CD4-positive, alpha-beta T cell treated with Interleukin-10 for 1 hour (primary cell): ENCODE measurements at regions not wholly inside any gene's neighbourhood (a gene's known extent, or its start where the extent isn't known, plus 50 kb on each side); places are given as distances from the start of the nearest gene placed in this dataset.

Source experiments
- DNase-seq: peaks from one replicate; pipeline ENCODE4 v3.0.0-alpha.2; 2020

GRCh38 chr15:47395076-47395475, 322.2 kb upstream of the SEMA6D start:
- DNase-seq, result no peak

GRCh38 chr15:47397655-47398054, 319.6 kb upstream of the SEMA6D start:
- DNase-seq, result no peak

DNA sequence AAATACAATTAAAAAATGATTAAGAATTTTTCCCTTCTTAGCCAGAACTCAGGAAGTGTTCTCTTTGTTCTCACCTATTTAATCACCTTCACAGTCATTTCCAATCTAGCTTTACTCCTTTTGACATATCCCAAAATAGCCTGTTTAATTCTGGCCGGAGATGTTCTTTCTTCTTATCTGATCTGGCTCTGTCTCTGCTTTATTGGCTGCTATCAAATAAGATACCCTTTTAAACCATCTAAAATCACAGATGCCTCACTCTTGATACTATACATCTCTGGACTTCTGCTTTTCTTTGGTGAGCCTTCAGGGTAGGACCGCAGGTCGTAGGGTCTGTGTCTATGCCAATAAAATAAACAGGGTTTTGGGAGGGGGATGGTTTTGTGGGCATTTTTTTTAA, 319.2 kb upstream of the SEMA6D start:
- DNase-seq, result no peak

DNA sequence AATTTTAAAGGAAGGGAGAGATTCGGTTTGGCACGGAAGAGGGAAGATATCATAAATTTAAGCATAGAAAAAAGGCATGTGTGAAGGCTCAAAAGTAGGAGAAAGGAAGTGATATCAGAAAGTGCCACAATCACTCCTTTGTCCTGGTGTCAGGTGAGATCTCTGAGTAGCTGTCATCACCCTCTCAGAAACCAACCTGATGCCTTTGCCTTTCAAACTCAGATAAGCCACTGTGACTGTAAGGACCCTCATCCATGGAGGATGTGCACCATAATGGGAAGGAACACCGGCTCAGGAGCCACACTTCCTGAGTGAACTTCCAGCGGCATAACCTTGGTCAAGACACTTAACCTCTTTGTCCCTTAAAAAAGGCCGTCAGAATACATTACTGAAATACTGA, 318.7 kb upstream of the SEMA6D start:
- no peak for DNase-seq

DNA sequence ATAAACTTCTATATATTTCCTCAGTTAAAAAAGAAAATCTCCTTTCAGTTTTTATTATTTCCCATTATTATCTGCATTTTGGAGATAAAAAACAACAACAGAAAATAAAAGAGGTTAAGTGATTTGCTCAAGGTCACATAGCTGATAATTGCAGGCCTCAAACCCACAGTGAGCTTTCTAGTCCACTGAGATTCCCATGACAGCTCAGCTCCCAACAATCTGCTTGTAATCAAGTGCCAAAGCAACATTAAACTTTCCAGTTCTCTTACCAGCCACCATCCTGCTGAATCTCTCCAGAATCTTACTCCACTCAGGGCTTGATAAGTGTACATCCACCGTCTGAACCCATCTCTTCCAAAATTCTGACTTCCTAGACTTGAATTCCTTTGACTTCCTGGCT, 318.2 kb upstream of the SEMA6D start:
- DNase-seq, result no peak

GRCh38 chr15:47400603-47401002, 316.7 kb upstream of the SEMA6D start:
- DNase-seq, result no peak

DNA sequence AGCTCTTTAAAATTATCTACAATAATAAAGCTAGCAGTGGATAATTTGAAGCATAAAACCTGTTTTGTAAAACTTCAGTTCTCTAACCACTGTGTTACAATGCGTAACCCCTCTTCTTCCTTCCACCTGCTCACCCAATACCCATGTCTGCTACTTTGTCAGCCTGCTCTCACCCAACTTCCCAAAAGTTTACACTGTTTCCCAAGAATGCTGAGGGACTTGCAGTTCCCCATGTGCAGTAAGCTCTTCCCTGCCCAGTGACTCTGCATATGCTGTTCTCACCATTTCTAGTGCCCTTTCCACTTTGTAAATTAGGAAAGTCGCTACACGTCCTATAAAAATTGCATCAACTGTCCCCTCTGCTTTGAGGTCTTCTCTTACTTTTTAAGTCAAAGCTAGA, 315.9 kb upstream of the SEMA6D start:
- DNase-seq, result no peak

DNA sequence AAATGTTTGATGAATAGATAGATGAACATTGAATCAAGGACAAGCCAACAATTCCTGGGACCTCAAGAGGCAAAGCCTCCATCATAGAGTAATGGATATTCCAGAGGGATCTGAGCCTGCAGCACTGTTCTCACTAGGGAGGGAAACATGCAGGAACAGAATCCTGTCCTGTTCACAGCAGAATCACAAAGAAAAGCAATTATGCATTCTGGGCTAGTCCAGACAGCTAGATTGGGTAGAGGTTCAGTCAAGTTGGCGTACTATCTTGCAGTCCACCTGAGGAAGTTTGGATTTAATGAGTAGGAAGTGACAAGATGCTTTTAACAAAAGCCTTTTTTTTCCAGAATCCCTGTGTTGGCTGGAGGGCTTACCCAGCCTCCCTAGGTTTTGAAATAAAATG, 314.5 kb upstream of the SEMA6D start:
- no peak for DNase-seq

- no peak for DNase-seq
Observed at GRCh38 chr15:47404877-47405276, 312.4 kb upstream of the SEMA6D start.

DNA sequence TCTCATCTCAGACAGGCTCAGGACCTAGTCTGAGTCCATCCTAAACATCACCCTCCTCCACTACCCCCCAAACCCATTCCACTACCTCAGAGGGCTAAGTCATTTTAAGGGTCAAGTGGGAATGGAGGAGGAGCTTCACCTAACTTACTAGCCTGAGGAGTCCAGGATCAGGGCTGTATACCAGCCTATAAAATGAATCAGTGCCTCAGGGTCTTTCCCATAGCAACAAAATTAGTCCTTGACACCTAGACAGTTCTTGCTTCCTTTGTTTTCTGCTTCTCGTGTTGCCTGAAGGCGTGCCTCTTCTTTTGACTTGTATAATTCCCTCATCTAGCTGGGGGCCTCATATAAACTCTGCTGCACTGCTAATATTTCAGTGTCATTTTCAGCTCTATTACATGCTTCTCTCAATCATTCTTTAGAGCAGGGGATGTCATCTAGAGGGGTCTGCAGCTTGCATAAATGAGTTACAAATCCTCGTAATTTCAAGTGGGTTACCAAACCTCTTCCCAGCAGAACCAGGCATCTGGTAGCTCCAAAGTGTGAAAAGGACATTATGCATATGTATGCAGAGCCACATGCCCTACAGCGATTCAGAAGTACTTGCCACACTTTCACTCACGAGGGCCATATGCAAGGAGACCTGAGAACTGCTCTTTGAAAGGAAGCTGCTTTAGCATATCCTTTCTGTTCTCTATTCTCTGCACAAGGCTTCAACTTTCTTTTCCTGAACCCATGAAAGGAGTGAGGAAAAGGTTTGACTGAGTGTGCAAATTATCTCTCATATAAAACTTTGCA, 311.7 kb upstream of the SEMA6D start:
- DNase-seq, result no peak

- DNase-seq, result no peak
Observed at GRCh38 chr15:47407692-47408091, 309.6 kb upstream of the SEMA6D start.

DNA sequence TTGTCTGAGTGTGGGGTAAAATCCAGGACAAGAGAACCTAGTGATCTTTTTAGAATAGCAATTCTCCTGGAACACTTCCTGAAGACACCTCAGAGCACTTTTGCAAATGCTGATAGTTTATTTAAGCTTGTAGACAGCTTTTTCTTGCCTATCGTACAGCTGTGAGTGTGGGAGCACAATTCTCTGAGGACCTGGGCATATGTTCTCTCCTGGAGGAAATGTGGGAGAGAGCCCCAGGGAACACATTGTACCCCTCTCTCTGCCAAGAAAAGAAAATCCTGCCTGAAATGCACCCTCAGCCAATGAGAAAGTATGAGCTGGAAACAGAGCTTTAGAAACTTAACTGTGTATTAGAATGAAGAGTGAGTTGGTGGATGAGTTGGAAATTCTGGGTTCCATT, 308.3 kb upstream of the SEMA6D start:
- no peak for DNase-seq

DNA sequence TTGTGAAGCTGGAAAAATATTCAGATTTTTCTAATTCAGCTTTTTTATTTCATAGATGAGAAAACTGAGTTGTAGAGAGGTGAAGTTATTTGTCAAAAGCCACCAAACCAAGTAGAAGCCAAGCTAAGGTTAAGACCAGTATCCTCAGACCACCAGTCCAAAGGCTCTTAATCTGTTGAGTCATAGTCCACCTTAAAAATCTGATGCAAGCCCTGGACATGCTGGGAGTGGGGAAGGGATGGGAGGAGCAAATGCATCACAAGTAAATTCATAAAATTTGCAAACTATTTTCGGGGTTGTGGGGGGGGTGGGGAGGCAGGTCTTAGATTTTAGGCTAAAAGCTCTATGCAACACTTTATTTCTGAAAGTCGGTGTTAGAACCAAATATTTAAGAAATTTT, 307.7 kb upstream of the SEMA6D start:
- DNase-seq, result no peak

GRCh38 chr15:47410247-47410646, 307.1 kb upstream of the SEMA6D start:
- no peak for DNase-seq

DNA sequence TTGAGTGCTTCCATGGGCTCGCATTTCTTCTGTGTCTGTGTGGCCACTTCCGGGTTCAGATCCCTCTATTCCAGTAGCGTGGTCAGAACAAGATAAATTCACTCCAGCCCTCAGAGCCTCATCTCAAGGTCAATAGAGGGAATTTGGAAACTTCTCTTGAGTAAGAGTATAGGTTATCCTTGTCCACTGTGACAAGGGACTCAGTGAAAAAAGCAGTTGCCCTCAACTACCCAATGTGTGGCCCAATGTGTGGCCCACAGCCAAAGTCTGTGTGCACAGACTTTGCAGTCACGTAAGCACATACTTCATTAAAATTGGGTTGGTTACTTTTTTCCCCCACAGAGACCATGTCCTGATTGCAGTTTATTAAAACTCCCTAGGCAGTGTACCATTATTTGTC, 305.6 kb upstream of the SEMA6D start:
- no peak for DNase-seq

DNA sequence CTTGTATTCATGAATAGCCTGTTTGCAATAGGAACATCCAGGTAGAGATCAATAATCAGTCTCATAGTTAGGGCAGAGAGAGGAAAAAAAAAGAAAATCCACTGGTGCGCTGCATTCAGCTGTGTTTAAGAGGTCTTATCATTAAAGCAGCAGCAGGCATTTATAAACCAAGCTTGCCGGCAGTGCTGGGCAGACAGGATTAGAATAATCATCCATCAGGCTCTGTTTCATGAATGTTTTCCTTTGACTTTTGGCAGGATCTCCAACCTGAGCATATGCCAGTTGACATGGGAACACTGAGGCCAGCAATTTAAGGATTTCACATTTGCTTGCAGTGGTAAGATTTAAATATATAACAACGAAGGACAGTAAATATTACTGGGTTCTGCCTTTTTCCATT, 305.2 kb upstream of the SEMA6D start:
- no peak for DNase-seq

- no peak for DNase-seq
Observed at GRCh38 chr15:47412802-47413201, 304.5 kb upstream of the SEMA6D start.

DNA sequence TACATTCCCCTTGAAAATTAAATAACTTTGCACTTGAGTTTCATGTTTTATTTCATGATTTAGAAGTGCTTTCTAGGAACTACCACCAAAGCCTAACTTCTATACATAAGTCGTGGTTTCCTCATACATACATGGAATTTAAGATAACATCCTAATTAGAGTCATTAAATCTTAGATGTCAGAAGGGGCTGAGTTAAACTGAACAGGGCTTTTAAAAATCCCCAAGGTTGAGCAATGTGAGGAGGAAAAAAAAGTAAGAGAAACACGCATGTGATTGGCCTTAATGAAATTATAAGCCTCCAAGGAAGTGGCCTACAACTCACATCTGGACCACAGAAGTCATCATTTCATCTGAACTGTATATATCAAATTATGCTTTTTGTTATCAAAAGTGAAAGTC, 303.1 kb upstream of the SEMA6D start:
- no peak for DNase-seq

DNA sequence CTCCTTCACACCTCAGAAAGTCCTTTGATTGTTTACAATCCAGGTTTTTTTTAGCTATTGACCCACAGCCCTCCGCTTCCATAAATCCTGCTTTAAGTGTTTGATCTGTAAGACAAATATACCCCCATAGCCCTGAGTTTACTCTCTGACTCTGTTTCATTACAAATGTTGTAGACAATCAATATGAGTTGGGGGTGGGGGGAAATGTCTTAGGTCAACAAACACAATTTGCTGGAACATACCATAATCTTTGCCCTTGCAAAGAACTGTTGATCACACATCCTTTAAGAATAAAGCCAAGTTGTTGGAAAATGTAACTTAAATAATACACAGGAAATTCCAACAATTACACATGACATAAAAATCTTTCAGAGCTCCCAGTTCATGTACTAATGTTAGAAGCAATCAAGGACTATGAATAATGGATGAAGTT, 301.8 kb upstream of the SEMA6D start:
- DNase-seq, result no peak

DNA sequence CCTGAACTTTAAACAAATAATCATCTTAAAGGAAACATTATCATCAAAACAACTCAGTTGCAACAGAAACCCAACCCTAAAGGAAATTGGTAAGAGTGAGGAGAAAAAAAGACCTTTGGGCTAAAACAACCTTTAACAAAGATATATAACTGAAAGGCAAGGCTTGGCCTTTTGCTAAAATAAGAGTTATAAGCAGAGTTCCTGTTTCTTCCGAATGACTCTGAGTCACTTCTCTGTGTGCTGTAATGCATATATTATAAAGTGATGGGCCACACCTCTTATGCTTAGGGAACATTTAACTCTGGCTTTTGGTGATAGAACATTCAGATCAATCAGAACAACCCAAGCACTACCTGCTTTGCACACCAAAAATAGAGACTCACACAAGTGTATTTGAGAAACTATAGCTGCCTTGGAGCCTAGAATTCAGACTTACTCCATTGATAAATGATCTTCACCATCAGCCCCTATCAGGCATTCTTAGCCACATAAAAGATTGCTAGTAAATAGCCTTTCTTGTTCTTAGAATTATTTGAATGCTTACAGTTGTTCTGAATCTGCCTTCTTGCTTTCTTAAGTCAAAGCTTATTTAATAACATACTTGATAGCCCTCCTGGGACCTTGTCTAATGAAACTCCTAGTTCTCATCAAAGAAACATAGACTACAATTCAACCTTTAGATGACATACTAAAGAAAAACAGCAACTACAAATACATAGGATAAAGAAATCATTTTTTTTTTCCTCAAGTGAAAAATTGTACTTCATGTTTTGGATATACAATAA, 294.2 kb upstream of the SEMA6D start:
- DNase-seq, result no peak

- no peak for DNase-seq
Observed at GRCh38 chr15:47427463-47427862, 289.8 kb upstream of the SEMA6D start.

DNA sequence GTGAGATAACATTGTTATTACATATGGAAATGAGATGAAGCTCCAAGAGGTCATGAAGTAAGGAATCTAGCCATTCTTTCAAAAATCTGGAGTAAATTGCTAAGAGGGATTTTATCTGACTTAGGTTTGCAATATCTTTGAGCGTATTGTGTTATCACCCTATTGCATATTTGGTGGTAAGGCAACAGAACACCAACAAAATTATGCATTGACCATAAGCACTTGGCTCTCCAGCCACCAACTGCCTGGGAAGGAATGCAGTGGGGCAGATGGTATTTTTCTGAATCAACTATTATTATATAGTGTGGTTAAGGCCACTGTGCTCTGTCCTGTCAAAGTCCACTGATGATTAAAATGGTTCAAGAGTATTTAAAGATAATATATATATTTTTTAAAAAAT, 287.9 kb upstream of the SEMA6D start:
- no peak for DNase-seq

GRCh38 chr15:47431501-47431900, 285.8 kb upstream of the SEMA6D start:
- no peak for DNase-seq

- no peak for DNase-seq
Observed at GRCh38 chr15:47432826-47433225, 284.5 kb upstream of the SEMA6D start.

DNA sequence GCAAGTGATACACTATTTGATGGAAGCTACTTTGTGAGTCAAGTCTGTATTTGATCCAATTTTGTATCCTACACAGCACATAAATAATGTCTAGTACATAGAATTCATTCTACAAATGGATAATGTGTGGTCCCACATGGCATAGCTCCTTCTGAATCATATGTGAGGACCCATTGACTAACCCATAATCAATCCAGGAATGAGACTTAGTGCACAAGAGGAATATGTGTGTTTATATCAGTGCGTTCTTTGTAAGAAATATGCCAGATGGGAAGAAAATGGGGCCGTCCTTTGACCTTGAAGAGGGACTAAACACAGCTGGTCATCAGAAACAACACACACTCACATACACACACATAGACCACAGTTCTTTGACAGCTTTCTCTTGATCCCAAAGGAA, 282.7 kb upstream of the SEMA6D start:
- no peak for DNase-seq
